SK-N-SH treated with all-trans-retinoic acid at 6 μM for 48 hours (cell line): ENCODE measurements at regions not wholly inside any gene's neighbourhood (a gene's known extent, or its start where the extent isn't known, plus 50 kb on each side); places are given as distances from the start of the nearest gene placed in this dataset.

Experiments
- CSRNP3 ChIP-seq: fragments of 250-450 bp; sonication (Bioruptor Pico); IDR thresholded peaks from 2 replicates; pipeline ENCODE4 v1.5.1; 2021; ENCODE audit warnings: mild to moderate bottlenecking, moderate library complexity
- TCF4 ChIP-seq: fragments of 250-450 bp; sonication (Bioruptor Pico); IDR thresholded peaks from 2 replicates; pipeline ENCODE4 v1.8.0; 2021; ENCODE audit warnings: mild to moderate bottlenecking, moderate library complexity, borderline replicate concordance
- ZFP3 ChIP-seq: fragments of 250-450 bp; sonication (Bioruptor Pico); IDR thresholded peaks from 2 replicates; pipeline ENCODE4 v1.5.0; 2020; ENCODE audit warnings: mild to moderate bottlenecking, moderate library complexity
- ZNF565 ChIP-seq: fragments of 450-650 bp; formaldehyde crosslinking; conservative IDR thresholded peaks from 2 replicates; pipeline ENCODE4 v1.5.0; 2020; ENCODE audit warnings: low read depth, mild to moderate bottlenecking, moderate library complexity
- ZNF70 ChIP-seq: fragments of 450-650 bp; formaldehyde crosslinking; IDR thresholded peaks from 2 replicates; pipeline ENCODE4 v1.5.0; 2020; ENCODE audit warnings: mild to moderate bottlenecking, moderate library complexity

- no peak for TF ChIP-seq ZNF70 (CRISPR knock-in tag)
- no peak for TF ChIP-seq ZNF565
- no peak for TF ChIP-seq CSRNP3 (CRISPR knock-in tag)
- TF ChIP-seq TCF4 (CRISPR knock-in tag): no peak
- TF ChIP-seq ZFP3 (CRISPR knock-in tag): no peak
Observed at GRCh38 chr4:23710298-23710697, 179.5 kb downstream of the PPARGC1A start.
